22Rv1 (cell line): ENCODE measurements at regions not wholly inside any gene's neighbourhood (a gene's known extent, or its start where the extent isn't known, plus 50 kb on each side); places are given as distances from the start of the nearest gene placed in this dataset.

Experiments used
- ZFX ChIP-seq: fragments of 450-650 bp; IDR thresholded peaks from 2 replicates; pipeline ENCODE4 v1.6.1; 2017; ENCODE audit warnings: antibody characterized with exemption, borderline replicate concordance
- TF ChIP-seq, protein P1 (sequence below): fragments of 450-650 bp; IDR thresholded peaks from 2 replicates; pipeline ENCODE4 v1.5.1; 2017; ENCODE audit warnings: mild to moderate bottlenecking

- TF ChIP-seq, protein P1, sequence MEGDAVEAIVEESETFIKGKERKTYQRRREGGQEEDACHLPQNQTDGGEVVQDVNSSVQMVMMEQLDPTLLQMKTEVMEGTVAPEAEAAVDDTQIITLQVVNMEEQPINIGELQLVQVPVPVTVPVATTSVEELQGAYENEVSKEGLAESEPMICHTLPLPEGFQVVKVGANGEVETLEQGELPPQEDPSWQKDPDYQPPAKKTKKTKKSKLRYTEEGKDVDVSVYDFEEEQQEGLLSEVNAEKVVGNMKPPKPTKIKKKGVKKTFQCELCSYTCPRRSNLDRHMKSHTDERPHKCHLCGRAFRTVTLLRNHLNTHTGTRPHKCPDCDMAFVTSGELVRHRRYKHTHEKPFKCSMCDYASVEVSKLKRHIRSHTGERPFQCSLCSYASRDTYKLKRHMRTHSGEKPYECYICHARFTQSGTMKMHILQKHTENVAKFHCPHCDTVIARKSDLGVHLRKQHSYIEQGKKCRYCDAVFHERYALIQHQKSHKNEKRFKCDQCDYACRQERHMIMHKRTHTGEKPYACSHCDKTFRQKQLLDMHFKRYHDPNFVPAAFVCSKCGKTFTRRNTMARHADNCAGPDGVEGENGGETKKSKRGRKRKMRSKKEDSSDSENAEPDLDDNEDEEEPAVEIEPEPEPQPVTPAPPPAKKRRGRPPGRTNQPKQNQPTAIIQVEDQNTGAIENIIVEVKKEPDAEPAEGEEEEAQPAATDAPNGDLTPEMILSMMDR = no peak
- TF ChIP-seq ZFX = no peak
Measured at GRCh38 chr2:88808083-88808482, 116.6 kb downstream of the RPIA start.
